ENCODE measurements at regions not wholly inside any gene's neighbourhood (a gene's known extent, or its start where the extent isn't known, plus 50 kb on each side); places are given as distances from the start of the nearest gene placed in this dataset.
"Not testable (repeated sequence)": the region's sequence is repeated elsewhere in the genome, so short reads cannot be mapped to it uniquely, and the experiment has no call there.

GRCh38 chr1:38584448-38585355 lies 274.9 kb downstream of the RRAGC start (continued):
- no peak for TF ChIP-seq NANOG (IDR thresholded peaks at IDR 0.05; ENCODE audit: borderline replicate concordance)

- H3K4me1 ChIP-seq (ENCODE audit: insufficient read depth) = peaks cover 10% of the 10 kb centered on the region
- Mint-ChIP-seq H3K27me3 (ENCODE audit: insufficient read depth, low read depth, poor library complexity) (peaks cover 24% of the 10 kb centered on the region), H3K4me1 (peaks cover 12% of the 10 kb centered on the region; the same call in 2 of the 3 replicates)
- H3K9me2 ChIP-seq (ENCODE audit: insufficient read depth); H4K20me1 ChIP-seq (replicated peaks; ENCODE audit: insufficient read depth); H3K4me3 ChIP-seq; H3F3A ChIP-seq (replicated peaks; ENCODE audit: low read depth); H3K27ac ChIP-seq (ENCODE audit: low read depth); H3K9me3 Mint-ChIP-seq; H2AFZ ChIP-seq; ATAC-seq; H3K4me2 ChIP-seq; H3K27ac Mint-ChIP-seq; DNase-seq (ENCODE audit: low spot score); H3K36me3 ChIP-seq (ENCODE audit: insufficient read depth); H3K79me2 ChIP-seq (replicated peaks; ENCODE audit: insufficient read depth); H3K4me3 Mint-ChIP-seq; H3K36me3 Mint-ChIP-seq (ENCODE audit: low read depth): not testable (repeated sequence)
- H3K27me3 ChIP-seq (ENCODE audit: insufficient read depth) = peaks cover 25% of the 10 kb centered on the region
Observed at GRCh38 chr1:38583287-38583686, 276.3 kb downstream of the RRAGC start.

GRCh38 chr1:38581396-38581795 lies 278.2 kb downstream of the RRAGC start:
- Histone ChIP-seq H3K4me3 (no peak overlapping the region), H3K27me3 (ENCODE audit: insufficient read depth) (peaks cover 44% of the 10 kb centered on the region), H2AFZ (no peak overlapping the region), H3K4me2 (no peak overlapping the region), H3K79me2 (replicated peaks; ENCODE audit: insufficient read depth) (no peaks in the 10 kb centered on the region), H3K9me2 (ENCODE audit: insufficient read depth) (0 out of 2 replicates have a peak, but pooled peaks cover 4% of the 10 kb centered on the region), H3K27ac (ENCODE audit: low read depth) (no peak overlapping the region), H3K4me1 (ENCODE audit: insufficient read depth) (peaks cover 25% of the 10 kb centered on the region), H3K36me3 (ENCODE audit: insufficient read depth) (no peaks in the 10 kb centered on the region), H4K20me1 (replicated peaks; ENCODE audit: insufficient read depth) (no peaks in the 10 kb centered on the region), H3F3A (replicated peaks; ENCODE audit: low read depth) (peaks cover 7% of the 10 kb centered on the region; the same call in 1 of the 2 replicates)
- no peak overlapping the region for H3K4me3 Mint-ChIP-seq
- H3K36me3 Mint-ChIP-seq (ENCODE audit: low read depth) = no peaks in the 10 kb centered on the region; the same call in 2 of the 3 replicates
- peaks cover 36% of the 10 kb centered on the region for H3K27me3 Mint-ChIP-seq (ENCODE audit: insufficient read depth, low read depth, poor library complexity)
- peaks cover 25% of the 10 kb centered on the region for H3K4me1 Mint-ChIP-seq
- ATAC-seq = no peak
- H3K9me3 Mint-ChIP-seq = peaks cover 8% of the 10 kb centered on the region; the same call in 2 of the 3 replicates
- H3K27ac Mint-ChIP-seq = no peak overlapping the region
- no peak for TF ChIP-seq CTCF (conservative IDR thresholded peaks at IDR 0.05; ENCODE audit: low read depth in 2 of 2)
- no peak for TF ChIP-seq ZNF331 (CRISPR knock-in tag; IDR thresholded peaks at IDR 0.05; ENCODE audit: low read depth)
- DNase-seq (ENCODE audit: low spot score) = no peak

- H3K27me3 Mint-ChIP-seq (ENCODE audit: insufficient read depth, low read depth, poor library complexity) = peaks cover 37% of the 10 kb centered on the region
- peaks cover 8% of the 10 kb centered on the region; the same call in 2 of the 3 replicates for H3K9me3 Mint-ChIP-seq
- no peaks in the 10 kb centered on the region; the same call in 2 of the 3 replicates for H3K36me3 Mint-ChIP-seq (ENCODE audit: low read depth)
- Histone ChIP-seq H4K20me1 (replicated peaks; ENCODE audit: insufficient read depth) (no peaks in the 10 kb centered on the region), H3K36me3 (ENCODE audit: insufficient read depth) (no peaks in the 10 kb centered on the region), H3K9me2 (ENCODE audit: insufficient read depth) (0 out of 2 replicates have a peak, but pooled peaks cover 4% of the 10 kb centered on the region), H2AFZ (no peak overlapping the region), H3K4me2 (no peak overlapping the region), H3K27ac (ENCODE audit: low read depth) (no peak overlapping the region), H3K79me2 (replicated peaks; ENCODE audit: insufficient read depth) (no peaks in the 10 kb centered on the region), H3F3A (replicated peaks; ENCODE audit: low read depth) (peaks cover 7% of the 10 kb centered on the region; the same call in 1 of the 2 replicates), H3K4me3 (no peak overlapping the region), H3K27me3 (ENCODE audit: insufficient read depth) (peaks cover 45% of the 10 kb centered on the region), H3K4me1 (ENCODE audit: insufficient read depth) (peaks cover 29% of the 10 kb centered on the region)
- H3K27ac Mint-ChIP-seq = no peak overlapping the region
- DNase-seq (ENCODE audit: low spot score) (no peak), ATAC-seq (no peak)
- H3K4me1 Mint-ChIP-seq = peaks cover 28% of the 10 kb centered on the region
- no peak overlapping the region for H3K4me3 Mint-ChIP-seq
- TF ChIP-seq ZNF331 (CRISPR knock-in tag; IDR thresholded peaks at IDR 0.05; ENCODE audit: low read depth) (no peak), EZH2 (IDR thresholded peaks at IDR 0.05; ENCODE audit: low read depth, unreplicated experiment) (no peak), STAT1 (IDR thresholded peaks at IDR 0.05; ENCODE audit: unreplicated experiment) (no peak), ZNF114 (CRISPR knock-in tag; IDR thresholded peaks at IDR 0.05) (no peak), ETS1 (IDR thresholded peaks at IDR 0.05) (no peak), EZH2phosphoT487 (IDR thresholded peaks at IDR 0.05; ENCODE audit: unreplicated experiment) (no peak), CTCF (conservative IDR thresholded peaks at IDR 0.05; ENCODE audit: low read depth in 2 of 2) (no peak), NANOG (IDR thresholded peaks at IDR 0.05; ENCODE audit: borderline replicate concordance) (no peak)
Observed at GRCh38 chr1:38580594-38580993, 279.0 kb downstream of the RRAGC start.

Data from GM23338 (cell line).